Ishikawa (cell line): ENCODE measurements at regions not wholly inside any gene's neighbourhood (a gene's known extent, or its start where the extent isn't known, plus 50 kb on each side); places are given as distances from the start of the nearest gene placed in this dataset.

Source experiments
- CEBPB ChIP-seq: IDR thresholded peaks from 2 replicates; pipeline ENCODE4 v1.6.1; 2012
- CREB1 ChIP-seq: IDR thresholded peaks from 2 replicates; pipeline ENCODE4 v1.6.1; 2012; ENCODE audit warnings: low read depth
- EGR1 ChIP-seq: IDR thresholded peaks from 2 replicates; pipeline ENCODE4 v1.6.1; 2012
- EP300 ChIP-seq: IDR thresholded peaks from 2 replicates; pipeline ENCODE4 v1.6.1; 2012; ENCODE audit warnings: borderline replicate concordance
- FOXM1 ChIP-seq: IDR thresholded peaks from 2 replicates; pipeline ENCODE4 v1.6.1; 2012; ENCODE audit warnings: low read depth, borderline replicate concordance
- NFIC ChIP-seq: IDR thresholded peaks from 2 replicates; pipeline ENCODE4 v1.6.1; 2012
- RAD21 ChIP-seq: IDR thresholded peaks from 2 replicates; pipeline ENCODE4 v1.6.1; 2012; ENCODE audit warnings: low read depth
- TAF1 ChIP-seq: IDR thresholded peaks from 2 replicates; pipeline ENCODE4 v1.6.1; 2012; ENCODE audit warnings: low read depth, mild to moderate bottlenecking
- TCF12 ChIP-seq: IDR thresholded peaks from 2 replicates; pipeline ENCODE4 v1.6.1; 2012; ENCODE audit warnings: low read depth
- TEAD4 ChIP-seq: IDR thresholded peaks from 2 replicates; pipeline ENCODE4 v1.6.1; 2012
- USF1 ChIP-seq: IDR thresholded peaks from 2 replicates; pipeline ENCODE4 v1.6.1; 2012
- YY1 ChIP-seq: IDR thresholded peaks from 2 replicates; pipeline ENCODE4 v1.6.1; 2012; ENCODE audit warnings: low read depth
- ZBTB7A ChIP-seq: IDR thresholded peaks from 2 replicates; pipeline ENCODE4 v1.6.1; 2012; ENCODE audit warnings: low read depth
- TF ChIP-seq, protein P1 (sequence below): IDR thresholded peaks from 2 replicates; pipeline ENCODE4 v1.6.1; 2012; ENCODE audit warnings: low read depth, mild to moderate bottlenecking
- TF ChIP-seq, protein P2 (sequence below): IDR thresholded peaks from 2 replicates; pipeline ENCODE4 v1.6.1; 2012

DNA sequence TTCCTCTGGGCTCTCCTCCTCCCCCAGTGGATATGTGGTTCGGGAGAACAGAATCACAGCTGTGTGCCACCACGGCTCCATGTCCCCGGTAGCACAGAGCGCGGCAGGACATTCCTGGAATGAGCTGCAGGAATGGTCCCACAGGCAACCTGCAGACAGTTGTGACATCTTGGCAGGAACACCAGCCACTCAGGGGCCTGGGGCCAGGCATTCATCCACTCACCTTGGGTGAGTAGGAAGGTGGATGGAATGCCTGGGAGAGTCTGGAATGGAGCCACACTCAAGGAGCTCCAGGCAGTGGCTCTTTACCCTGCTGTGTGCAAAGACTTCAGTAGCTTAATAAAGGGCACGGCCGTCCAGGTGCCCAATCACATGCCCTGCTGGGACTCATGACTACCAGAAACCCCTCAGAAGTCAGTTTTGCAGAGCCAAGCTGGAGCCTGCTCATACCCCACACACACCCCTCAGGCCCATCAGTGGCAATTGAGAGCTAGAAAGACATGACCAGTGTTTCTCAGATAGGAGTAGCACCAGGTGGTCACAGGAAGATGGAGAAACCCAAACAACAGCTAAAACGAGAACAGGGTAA is 117.3 kb upstream of the PRR20G start:
- TF ChIP-seq EP300 = no peak

GRCh38 chr3:127404221-127405009 is 116.6 kb upstream of the PRR20G start:
- TF ChIP-seq EP300 (no peak), TEAD4 (no peak), EGR1 (no peak), CEBPB (no peak), TAF1 (no peak)

- TF ChIP-seq, protein P1, sequence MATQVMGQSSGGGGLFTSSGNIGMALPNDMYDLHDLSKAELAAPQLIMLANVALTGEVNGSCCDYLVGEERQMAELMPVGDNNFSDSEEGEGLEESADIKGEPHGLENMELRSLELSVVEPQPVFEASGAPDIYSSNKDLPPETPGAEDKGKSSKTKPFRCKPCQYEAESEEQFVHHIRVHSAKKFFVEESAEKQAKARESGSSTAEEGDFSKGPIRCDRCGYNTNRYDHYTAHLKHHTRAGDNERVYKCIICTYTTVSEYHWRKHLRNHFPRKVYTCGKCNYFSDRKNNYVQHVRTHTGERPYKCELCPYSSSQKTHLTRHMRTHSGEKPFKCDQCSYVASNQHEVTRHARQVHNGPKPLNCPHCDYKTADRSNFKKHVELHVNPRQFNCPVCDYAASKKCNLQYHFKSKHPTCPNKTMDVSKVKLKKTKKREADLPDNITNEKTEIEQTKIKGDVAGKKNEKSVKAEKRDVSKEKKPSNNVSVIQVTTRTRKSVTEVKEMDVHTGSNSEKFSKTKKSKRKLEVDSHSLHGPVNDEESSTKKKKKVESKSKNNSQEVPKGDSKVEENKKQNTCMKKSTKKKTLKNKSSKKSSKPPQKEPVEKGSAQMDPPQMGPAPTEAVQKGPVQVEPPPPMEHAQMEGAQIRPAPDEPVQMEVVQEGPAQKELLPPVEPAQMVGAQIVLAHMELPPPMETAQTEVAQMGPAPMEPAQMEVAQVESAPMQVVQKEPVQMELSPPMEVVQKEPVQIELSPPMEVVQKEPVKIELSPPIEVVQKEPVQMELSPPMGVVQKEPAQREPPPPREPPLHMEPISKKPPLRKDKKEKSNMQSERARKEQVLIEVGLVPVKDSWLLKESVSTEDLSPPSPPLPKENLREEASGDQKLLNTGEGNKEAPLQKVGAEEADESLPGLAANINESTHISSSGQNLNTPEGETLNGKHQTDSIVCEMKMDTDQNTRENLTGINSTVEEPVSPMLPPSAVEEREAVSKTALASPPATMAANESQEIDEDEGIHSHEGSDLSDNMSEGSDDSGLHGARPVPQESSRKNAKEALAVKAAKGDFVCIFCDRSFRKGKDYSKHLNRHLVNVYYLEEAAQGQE = no peak
- TF ChIP-seq EP300 = no peak
- TF ChIP-seq TCF12 = no peak
- no peak for TF ChIP-seq TAF1
- TF ChIP-seq TEAD4 = no peak
- TF ChIP-seq USF1 = no peak
- no peak for TF ChIP-seq CREB1
- TF ChIP-seq RAD21 = no peak
- TF ChIP-seq, protein P2, sequence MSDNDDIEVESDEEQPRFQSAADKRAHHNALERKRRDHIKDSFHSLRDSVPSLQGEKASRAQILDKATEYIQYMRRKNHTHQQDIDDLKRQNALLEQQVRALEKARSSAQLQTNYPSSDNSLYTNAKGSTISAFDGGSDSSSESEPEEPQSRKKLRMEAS = no peak
- no peak for TF ChIP-seq FOXM1
- TF ChIP-seq EGR1 = no peak
- TF ChIP-seq YY1 = no peak
- TF ChIP-seq ZBTB7A = no peak
- TF ChIP-seq NFIC = no peak
- TF ChIP-seq CEBPB = no peak
Observed at GRCh38 chr3:127403795-127404194, 115.9 kb upstream of the PRR20G start.

GRCh38 chr3:127399154-127399553 is 111.3 kb upstream of the PRR20G start:
- TF ChIP-seq TEAD4 (no peak), CEBPB (no peak), ZBTB7A (no peak), EGR1 (no peak), NFIC (no peak), TAF1 (no peak), USF1 (no peak), CREB1 (no peak), FOXM1 (no peak), YY1 (no peak)
- TF ChIP-seq, protein P2 = no peak
- TF ChIP-seq, protein P1 = no peak

- no peak for TF ChIP-seq FOXM1
- TF ChIP-seq EGR1 = no peak
- TF ChIP-seq USF1 = no peak
- no peak for TF ChIP-seq CEBPB
- no peak for TF ChIP-seq TEAD4
- TF ChIP-seq, protein P2 = no peak
- TF ChIP-seq, protein P1 = no peak
- TF ChIP-seq TAF1 = no peak
- no peak for TF ChIP-seq NFIC
- TF ChIP-seq TCF12 = no peak
- TF ChIP-seq RAD21 = no peak
Observed at GRCh38 chr3:127396473-127396872, 108.6 kb upstream of the PRR20G start.
